HG02973 (cell line): ENCODE measurements at regions not wholly inside any gene's neighbourhood (a gene's known extent, or its start where the extent isn't known, plus 50 kb on each side); places are given as distances from the start of the nearest gene placed in this dataset.
"Not testable (repeated sequence)": the region's sequence is repeated elsewhere in the genome, so short reads cannot be mapped to it uniquely, and the experiment has no call there.

Experiments
- ATAC-seq: cut with Tn5 transposase; IDR thresholded peaks from one replicate; pipeline ENCODE4 v1.9.1; 2021; ENCODE audit warnings: moderate library complexity; ENCODE audit not compliant: unreplicated experiment

GRCh38 chr11:87660926-87661660, 514.1 kb downstream of the RAB38 start:
- ATAC-seq: no peak

- no peak for ATAC-seq
Measured at GRCh38 chr11:87659807-87660206, 515.4 kb downstream of the RAB38 start.

- ATAC-seq: no peak
Measured at GRCh38 chr11:87645626-87646025, 529.6 kb downstream of the RAB38 start.

GRCh38 chr11:87639753-87640364, 535.4 kb downstream of the RAB38 start:
- no peak for ATAC-seq

GRCh38 chr11:87635001-87635400, 540.2 kb downstream of the RAB38 start:
- ATAC-seq: no peak

- ATAC-seq: no peak
Measured at GRCh38 chr11:87634331-87634730, 540.9 kb downstream of the RAB38 start.

GRCh38 chr11:87628957-87629356, 546.3 kb downstream of the RAB38 start:
- ATAC-seq: no peak

GRCh38 chr11:87628026-87628580, 547.1 kb downstream of the RAB38 start:
- ATAC-seq: no peak

GRCh38 chr11:87623531-87624365, 551.5 kb downstream of the RAB38 start:
- ATAC-seq: not testable (repeated sequence)

GRCh38 chr11:87616511-87616910, 558.7 kb downstream of the RAB38 start:
- no peak for ATAC-seq

GRCh38 chr11:87604350-87604749, 566.6 kb downstream of the TMEM135 start:
- no peak for ATAC-seq

GRCh38 chr11:87603887-87604286, 566.2 kb downstream of the TMEM135 start:
- ATAC-seq: no peak

GRCh38 chr11:87602776-87603175, 565.0 kb downstream of the TMEM135 start:
- no peak for ATAC-seq

GRCh38 chr11:87600938-87601337, 563.2 kb downstream of the TMEM135 start:
- ATAC-seq: no peak

- no peak for ATAC-seq
Measured at GRCh38 chr11:87597725-87598124, 560.0 kb downstream of the TMEM135 start.

GRCh38 chr11:87596176-87596575, 558.4 kb downstream of the TMEM135 start:
- ATAC-seq: no peak

- no peak for ATAC-seq
Measured at GRCh38 chr11:87589082-87589481, 551.3 kb downstream of the TMEM135 start.

- ATAC-seq: not testable (repeated sequence)
Measured at GRCh38 chr11:87585613-87586012, 547.9 kb downstream of the TMEM135 start.

GRCh38 chr11:87583931-87584330, 546.2 kb downstream of the TMEM135 start:
- ATAC-seq: no peak

- ATAC-seq: no peak
Measured at GRCh38 chr11:87575088-87575487, 537.4 kb downstream of the TMEM135 start.

GRCh38 chr11:87574193-87574592, 536.5 kb downstream of the TMEM135 start:
- ATAC-seq: no peak
